HL-60 (cell line): ENCODE measurements at regions not wholly inside any gene's neighbourhood (a gene's known extent, or its start where the extent isn't known, plus 50 kb on each side); places are given as distances from the start of the nearest gene placed in this dataset.

Source experiments
- CTCF ChIP-seq: IDR thresholded peaks from one replicate; pipeline ENCODE4 v1.5.1; 2011; ENCODE audit warnings: low read length, control low read depth, inconsistent platforms; ENCODE audit not compliant: insufficient read depth
- GABPA ChIP-seq: IDR thresholded peaks from 2 replicates; pipeline ENCODE4 v1.6.1; 2012; ENCODE audit warnings: low read depth
- POLR2AphosphoS5 ChIP-seq: IDR thresholded peaks from 2 replicates; pipeline ENCODE4 v1.6.1; 2012; ENCODE audit warnings: low read depth
- REST ChIP-seq: IDR thresholded peaks from 2 replicates; pipeline ENCODE4 v1.6.1; 2012; ENCODE audit warnings: low read depth; ENCODE audit not compliant: insufficient replicate concordance
- SPI1 ChIP-seq: IDR thresholded peaks from 2 replicates; pipeline ENCODE4 v1.6.1; 2012; ENCODE audit warnings: low read depth, mild to moderate bottlenecking, borderline replicate concordance

GRCh38 chr7:37534893-37535610 lies 86.4 kb upstream of the ELMO1 start:
- no peak for TF ChIP-seq CTCF
- no peak for TF ChIP-seq POLR2AphosphoS5
- no peak for TF ChIP-seq GABPA
- TF ChIP-seq REST = no peak
- no peak for TF ChIP-seq SPI1
